HCT116 (cell line): ENCODE measurements at regions not wholly inside any gene's neighbourhood (a gene's known extent, or its start where the extent isn't known, plus 50 kb on each side); places are given as distances from the start of the nearest gene placed in this dataset.

Experiments
- CEBPB ChIP-seq: IDR thresholded peaks from 2 replicates; pipeline ENCODE4 v1.6.1; 2012; ENCODE audit warnings: low read depth
- EGR1 ChIP-seq: IDR thresholded peaks from 2 replicates; pipeline ENCODE4 v1.6.1; 2012; ENCODE audit warnings: low read depth
- EZH2 ChIP-seq: fragments of 200-600 bp; sonication (generic); IDR thresholded peaks from 2 replicates; pipeline ENCODE4 v1.6.1; 2017; ENCODE audit warnings: antibody characterized with exemption, mixed run types
- EZH2phosphoT487 ChIP-seq: fragments of 200-600 bp; IDR thresholded peaks from 2 replicates; pipeline ENCODE4 v1.6.1; 2018; ENCODE audit warnings: antibody characterized with exemption, borderline replicate concordance
- FOSL1 ChIP-seq: IDR thresholded peaks from 2 replicates; pipeline ENCODE4 v1.6.1; 2012; ENCODE audit warnings: low read depth
- JUND ChIP-seq: IDR thresholded peaks from 2 replicates; pipeline ENCODE4 v1.6.1; 2012
- POLR2A ChIP-seq: IDR thresholded peaks from 2 replicates; pipeline ENCODE4 v1.7.0; 2011; ENCODE audit warnings: borderline replicate concordance; ENCODE audit not compliant: insufficient read depth, insufficient read length; ENCODE audit errors: extremely low read depth
- SIN3A ChIP-seq: IDR thresholded peaks from 2 replicates; pipeline ENCODE4 v1.6.1; 2012; ENCODE audit warnings: low read depth
- YY1 ChIP-seq: IDR thresholded peaks from 2 replicates; pipeline ENCODE4 v1.6.1; 2011; ENCODE audit warnings: low read length, low read depth, moderate library complexity, mild to moderate bottlenecking; ENCODE audit not compliant: insufficient replicate concordance; ENCODE audit errors: extremely low read depth
- TF ChIP-seq, protein P1 (sequence below), 3 experiments: fragments of 200-600 bp in 1 of 3; sonication (generic) in 1 of 3; IDR thresholded peaks in 2 of 3; conservative IDR thresholded peaks in 1 of 3; 2 replicates each; pipeline ENCODE4 v1.5.1; 2012 to 2017; ENCODE audit warnings: low read depth in 2 of 3, low read length in 2 of 3, antibody characterized with exemption in 1 of 3, borderline replicate concordance in 1 of 3, control low read depth in 1 of 3, mild to moderate bottlenecking in 1 of 3, mixed read lengths in 1 of 3, mixed run types in 1 of 3, moderate library complexity in 1 of 3; ENCODE audit not compliant: insufficient read depth in 1 of 3
- TF ChIP-seq, protein P2 (sequence below): IDR thresholded peaks from 2 replicates; pipeline ENCODE4 v1.6.1; 2012
- TF ChIP-seq, protein P3 (sequence below): IDR thresholded peaks from 2 replicates; pipeline ENCODE4 v1.6.1; 2012
- TF ChIP-seq, protein P4 (sequence below): IDR thresholded peaks from 2 replicates; pipeline ENCODE4 v1.6.1; 2012; ENCODE audit warnings: low read depth

DNA sequence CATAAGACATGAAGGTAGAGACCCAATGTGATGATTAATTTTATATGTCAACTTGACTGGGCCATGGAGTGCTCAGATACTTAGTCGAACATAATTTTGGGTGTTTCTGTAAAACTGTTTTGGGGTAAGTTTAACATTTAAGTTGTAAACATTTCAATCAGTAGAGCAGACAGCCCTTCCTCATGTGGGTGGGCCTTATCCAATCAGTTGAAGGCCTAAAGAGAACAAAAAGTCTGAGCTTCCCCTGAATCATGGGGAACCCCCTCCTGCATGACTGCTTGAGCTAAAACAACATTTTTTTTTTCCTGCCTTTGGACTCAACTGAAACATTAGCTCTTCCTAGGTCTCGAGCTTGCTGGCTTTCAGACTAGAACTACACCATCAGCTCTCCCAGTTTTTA, 327.3 kb upstream of the SOX9 start:
- TF ChIP-seq SIN3A (no peak), CEBPB (no peak), POLR2A (no peak), JUND (no peak), EZH2phosphoT487 (no peak), FOSL1 (no peak), EZH2 (no peak), EGR1 (no peak), YY1 (no peak)
- TF ChIP-seq, protein P1, sequence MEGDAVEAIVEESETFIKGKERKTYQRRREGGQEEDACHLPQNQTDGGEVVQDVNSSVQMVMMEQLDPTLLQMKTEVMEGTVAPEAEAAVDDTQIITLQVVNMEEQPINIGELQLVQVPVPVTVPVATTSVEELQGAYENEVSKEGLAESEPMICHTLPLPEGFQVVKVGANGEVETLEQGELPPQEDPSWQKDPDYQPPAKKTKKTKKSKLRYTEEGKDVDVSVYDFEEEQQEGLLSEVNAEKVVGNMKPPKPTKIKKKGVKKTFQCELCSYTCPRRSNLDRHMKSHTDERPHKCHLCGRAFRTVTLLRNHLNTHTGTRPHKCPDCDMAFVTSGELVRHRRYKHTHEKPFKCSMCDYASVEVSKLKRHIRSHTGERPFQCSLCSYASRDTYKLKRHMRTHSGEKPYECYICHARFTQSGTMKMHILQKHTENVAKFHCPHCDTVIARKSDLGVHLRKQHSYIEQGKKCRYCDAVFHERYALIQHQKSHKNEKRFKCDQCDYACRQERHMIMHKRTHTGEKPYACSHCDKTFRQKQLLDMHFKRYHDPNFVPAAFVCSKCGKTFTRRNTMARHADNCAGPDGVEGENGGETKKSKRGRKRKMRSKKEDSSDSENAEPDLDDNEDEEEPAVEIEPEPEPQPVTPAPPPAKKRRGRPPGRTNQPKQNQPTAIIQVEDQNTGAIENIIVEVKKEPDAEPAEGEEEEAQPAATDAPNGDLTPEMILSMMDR (IDR thresholded peaks at IDR 0.05 in 2 of 3, conservative IDR thresholded peaks at IDR 0.05 in 1 of 3; ENCODE audit: borderline replicate concordance in 1 of 3, insufficient read depth in 1 of 3, low read depth in 2 of 3, low read length in 2 of 3): no peak
- TF ChIP-seq, protein P2, sequence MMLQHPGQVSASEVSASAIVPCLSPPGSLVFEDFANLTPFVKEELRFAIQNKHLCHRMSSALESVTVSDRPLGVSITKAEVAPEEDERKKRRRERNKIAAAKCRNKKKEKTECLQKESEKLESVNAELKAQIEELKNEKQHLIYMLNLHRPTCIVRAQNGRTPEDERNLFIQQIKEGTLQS: no peak
- TF ChIP-seq, protein P3, sequence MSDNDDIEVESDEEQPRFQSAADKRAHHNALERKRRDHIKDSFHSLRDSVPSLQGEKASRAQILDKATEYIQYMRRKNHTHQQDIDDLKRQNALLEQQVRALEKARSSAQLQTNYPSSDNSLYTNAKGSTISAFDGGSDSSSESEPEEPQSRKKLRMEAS: no peak
- TF ChIP-seq, protein P4, sequence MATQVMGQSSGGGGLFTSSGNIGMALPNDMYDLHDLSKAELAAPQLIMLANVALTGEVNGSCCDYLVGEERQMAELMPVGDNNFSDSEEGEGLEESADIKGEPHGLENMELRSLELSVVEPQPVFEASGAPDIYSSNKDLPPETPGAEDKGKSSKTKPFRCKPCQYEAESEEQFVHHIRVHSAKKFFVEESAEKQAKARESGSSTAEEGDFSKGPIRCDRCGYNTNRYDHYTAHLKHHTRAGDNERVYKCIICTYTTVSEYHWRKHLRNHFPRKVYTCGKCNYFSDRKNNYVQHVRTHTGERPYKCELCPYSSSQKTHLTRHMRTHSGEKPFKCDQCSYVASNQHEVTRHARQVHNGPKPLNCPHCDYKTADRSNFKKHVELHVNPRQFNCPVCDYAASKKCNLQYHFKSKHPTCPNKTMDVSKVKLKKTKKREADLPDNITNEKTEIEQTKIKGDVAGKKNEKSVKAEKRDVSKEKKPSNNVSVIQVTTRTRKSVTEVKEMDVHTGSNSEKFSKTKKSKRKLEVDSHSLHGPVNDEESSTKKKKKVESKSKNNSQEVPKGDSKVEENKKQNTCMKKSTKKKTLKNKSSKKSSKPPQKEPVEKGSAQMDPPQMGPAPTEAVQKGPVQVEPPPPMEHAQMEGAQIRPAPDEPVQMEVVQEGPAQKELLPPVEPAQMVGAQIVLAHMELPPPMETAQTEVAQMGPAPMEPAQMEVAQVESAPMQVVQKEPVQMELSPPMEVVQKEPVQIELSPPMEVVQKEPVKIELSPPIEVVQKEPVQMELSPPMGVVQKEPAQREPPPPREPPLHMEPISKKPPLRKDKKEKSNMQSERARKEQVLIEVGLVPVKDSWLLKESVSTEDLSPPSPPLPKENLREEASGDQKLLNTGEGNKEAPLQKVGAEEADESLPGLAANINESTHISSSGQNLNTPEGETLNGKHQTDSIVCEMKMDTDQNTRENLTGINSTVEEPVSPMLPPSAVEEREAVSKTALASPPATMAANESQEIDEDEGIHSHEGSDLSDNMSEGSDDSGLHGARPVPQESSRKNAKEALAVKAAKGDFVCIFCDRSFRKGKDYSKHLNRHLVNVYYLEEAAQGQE: no peak
